ENCODE measurements at regions not wholly inside any gene's neighbourhood (a gene's known extent, or its start where the extent isn't known, plus 50 kb on each side); places are given as distances from the start of the nearest gene placed in this dataset.

- ChIA-PET CTCF (no interaction called here), POLR2A (no interaction called here)
- Histone ChIP-seq H3K9ac (ENCODE audit: low read length) (no peak overlapping the region), H3K4me3 (ENCODE audit: control extremely low read depth in 1 of 5, extremely low read depth in 1 of 5, insufficient read depth in 1 of 5, low read depth in 2 of 5, low read length in 4 of 5) (no peak overlapping the region), H3K27ac (ENCODE audit: low read length in 2 of 2) (no peak overlapping the region), H3K4me1 (ENCODE audit: control insufficient read depth in 2 of 2, insufficient read depth in 2 of 2, low read length in 2 of 2) (no peaks in the 10 kb centered on the region), H3K9me3 (ENCODE audit: control extremely low read depth in 1 of 3, control insufficient read depth in 2 of 3, insufficient read depth in 1 of 3, low read length in 2 of 3) (no peaks in the 10 kb centered on the region), H3K4me2 (replicated peaks; ENCODE audit: low read depth, low read length, poor library complexity, severe bottlenecking) (no peak overlapping the region), H4K20me1 (ENCODE audit: control insufficient read depth, insufficient read depth, low read length, poor library complexity, severe bottlenecking) (no peaks in the 10 kb centered on the region), H2AFZ (ENCODE audit: insufficient read depth, low read depth, low read length, poor library complexity, severe bottlenecking) (no peak overlapping the region), H3K79me2 (ENCODE audit: control insufficient read depth, insufficient read depth, low read length) (no peaks in the 10 kb centered on the region), H3K27me3 (replicated peaks in 1 of 4; ENCODE audit: control extremely low read depth in 1 of 4, control insufficient read depth in 3 of 4, insufficient read depth in 4 of 4, low read length in 3 of 4) (peaks cover 0 to 3% (median 0%) of the 10 kb centered on the region in 4 experiments), H3K36me3 (replicated peaks in 1 of 2; ENCODE audit: control extremely low read depth in 1 of 2, control insufficient read depth in 1 of 2, extremely low read depth in 1 of 2, insufficient read depth in 2 of 2, low read length in 1 of 2) (no peaks in the 10 kb centered on the region)
- H3K4me3 Mint-ChIP-seq: no peak overlapping the region
- WGBS (ENCODE audit: insufficient coverage): no CpG with 5 or more reads among the region's 3 CpGs
- H3K4me1 Mint-ChIP-seq: no peaks in the 10 kb centered on the region
- no peak for DNase-seq
- no peaks in the 10 kb centered on the region for H3K9me3 Mint-ChIP-seq (ENCODE audit: insufficient read depth)
- peaks cover 16% of the 10 kb centered on the region for H3K27me3 Mint-ChIP-seq
- ATAC-seq (ENCODE audit: low read depth): no peak
- TF ChIP-seq EZH2 (IDR thresholded peaks at IDR 0.05; ENCODE audit: borderline replicate concordance, insufficient read depth, low read depth, low read length, poor library complexity, severe bottlenecking) (no peak), CTCF (IDR thresholded peaks at IDR 0.05) (no peak)
- intact Hi-C loops (cut with micrococcal nuclease): no loop called here
- H3K27ac Mint-ChIP-seq: no peak overlapping the region
Measured at GRCh38 chr18:25416374-25416773, 64.4 kb upstream of the ZNF521 start.

GRCh38 chr18:25409971-25410370 lies 58.0 kb upstream of the ZNF521 start:
- H3K4me3 Mint-ChIP-seq: no peak overlapping the region
- no peak overlapping the region for H3K27ac Mint-ChIP-seq
- no peaks in the 10 kb centered on the region for H4K20me1 ChIP-seq (ENCODE audit: control insufficient read depth, insufficient read depth, low read length, poor library complexity, severe bottlenecking)
- no peaks in the 10 kb centered on the region for H3K79me2 ChIP-seq (ENCODE audit: control insufficient read depth, insufficient read depth, low read length)
- no peaks in the 10 kb centered on the region for H3K36me3 ChIP-seq (replicated peaks in 1 of 2; ENCODE audit: control extremely low read depth in 1 of 2, control insufficient read depth in 1 of 2, extremely low read depth in 1 of 2, insufficient read depth in 2 of 2, low read length in 1 of 2)
- H3K27ac ChIP-seq (ENCODE audit: low read length in 2 of 2): no peak overlapping the region
- no peaks in the 10 kb centered on the region for H3K9me3 ChIP-seq (ENCODE audit: control extremely low read depth in 1 of 3, control insufficient read depth in 2 of 3, insufficient read depth in 1 of 3, low read length in 2 of 3)
- no peaks in the 10 kb centered on the region for H3K27me3 ChIP-seq (replicated peaks in 1 of 4; ENCODE audit: control extremely low read depth in 1 of 4, control insufficient read depth in 3 of 4, insufficient read depth in 4 of 4, low read length in 3 of 4)
- intact Hi-C loops (cut with micrococcal nuclease): no loop called here
- ATAC-seq (ENCODE audit: low read depth) (no peak), DNase-seq (no peak)
- TF ChIP-seq CTCF (IDR thresholded peaks at IDR 0.05) (no peak), EZH2 (IDR thresholded peaks at IDR 0.05; ENCODE audit: borderline replicate concordance, insufficient read depth, low read depth, low read length, poor library complexity, severe bottlenecking) (no peak)
- no peak overlapping the region for H3K4me2 ChIP-seq (replicated peaks; ENCODE audit: low read depth, low read length, poor library complexity, severe bottlenecking)
- H3K4me1 Mint-ChIP-seq: no peaks in the 10 kb centered on the region
- no peaks in the 10 kb centered on the region for H3K4me1 ChIP-seq (ENCODE audit: control insufficient read depth in 2 of 2, insufficient read depth in 2 of 2, low read length in 2 of 2)
- CTCF ChIA-PET: interaction anchor here (0.6 kb wide), 1 partner anchor 569 kb away, joined by 3 read pairs; no protein-coding TSS in a partner anchor
- H2AFZ ChIP-seq (ENCODE audit: insufficient read depth, low read depth, low read length, poor library complexity, severe bottlenecking): no peak overlapping the region
- H3K9ac ChIP-seq (ENCODE audit: low read length): no peak overlapping the region
- WGBS (ENCODE audit: insufficient coverage): no CpG with 5 or more reads among the region's 2 CpGs
- peaks cover 3% of the 10 kb centered on the region for H3K27me3 Mint-ChIP-seq
- no peaks in the 10 kb centered on the region for H3K9me3 Mint-ChIP-seq (ENCODE audit: insufficient read depth)
- H3K4me3 ChIP-seq (ENCODE audit: control extremely low read depth in 1 of 5, extremely low read depth in 1 of 5, insufficient read depth in 1 of 5, low read depth in 2 of 5, low read length in 4 of 5): no peak overlapping the region
- POLR2A ChIA-PET: no interaction called here

Data from B cell (primary cell).